HepG2 (cell line): ENCODE measurements at regions not wholly inside any gene's neighbourhood (a gene's known extent, or its start where the extent isn't known, plus 50 kb on each side); places are given as distances from the start of the nearest gene placed in this dataset.

Experiments used
- FOXJ3 ChIP-seq: sonication (generic); formaldehyde crosslinking; IDR thresholded peaks from 2 replicates; pipeline ENCODE4 v1.4.0; 2020; ENCODE audit warnings: missing genetic modification reagents, mild to moderate bottlenecking, borderline replicate concordance
- ZNF33A ChIP-seq: sonication (generic); formaldehyde crosslinking; IDR thresholded peaks from 2 replicates; pipeline ENCODE4 v1.5.1; 2020; ENCODE audit warnings: missing genetic modification reagents, mild to moderate bottlenecking, moderate library complexity, borderline replicate concordance
- TF ChIP-seq, protein P1 (sequence below): sonication (generic); formaldehyde crosslinking; IDR thresholded peaks from 2 replicates; pipeline ENCODE4 v1.4.0; 2020; ENCODE audit warnings: missing genetic modification reagents, borderline replicate concordance
- TF ChIP-seq, protein P2 (sequence below): sonication (generic); formaldehyde crosslinking; IDR thresholded peaks from 2 replicates; pipeline ENCODE4 v1.4.0; 2020; ENCODE audit warnings: mild to moderate bottlenecking, missing genetic modification reagents, borderline replicate concordance
- TF ChIP-seq, protein P3 (sequence below): sonication (generic); formaldehyde crosslinking; IDR thresholded peaks from 2 replicates; pipeline ENCODE4 v1.4.0; 2020; ENCODE audit warnings: missing genetic modification reagents, borderline replicate concordance
- TF ChIP-seq, protein P4 (sequence below): sonication (generic); formaldehyde crosslinking; IDR thresholded peaks from 2 replicates; pipeline ENCODE4 v1.4.0; 2020; ENCODE audit warnings: missing genetic modification reagents

DNA sequence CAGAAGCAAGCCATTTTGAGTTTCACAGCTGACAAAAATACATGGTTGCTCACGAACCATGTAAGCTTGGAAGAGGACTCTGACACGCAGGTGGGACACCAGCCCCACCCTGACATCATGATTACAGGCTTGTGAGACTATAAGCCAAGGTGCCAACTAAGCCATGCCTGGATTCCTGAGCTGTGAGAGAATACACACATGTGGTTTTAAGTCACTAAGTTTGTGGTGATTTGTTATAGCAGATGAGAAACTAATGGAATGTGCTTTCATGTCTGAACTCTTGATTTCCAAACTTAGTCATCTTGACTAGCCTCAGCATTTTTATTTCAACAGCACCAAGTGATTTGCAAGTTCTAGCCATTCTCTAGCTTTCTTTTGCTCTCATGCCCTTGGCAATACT is 676.1 kb upstream of the CELF4 start (continued):
- TF ChIP-seq, protein P1, sequence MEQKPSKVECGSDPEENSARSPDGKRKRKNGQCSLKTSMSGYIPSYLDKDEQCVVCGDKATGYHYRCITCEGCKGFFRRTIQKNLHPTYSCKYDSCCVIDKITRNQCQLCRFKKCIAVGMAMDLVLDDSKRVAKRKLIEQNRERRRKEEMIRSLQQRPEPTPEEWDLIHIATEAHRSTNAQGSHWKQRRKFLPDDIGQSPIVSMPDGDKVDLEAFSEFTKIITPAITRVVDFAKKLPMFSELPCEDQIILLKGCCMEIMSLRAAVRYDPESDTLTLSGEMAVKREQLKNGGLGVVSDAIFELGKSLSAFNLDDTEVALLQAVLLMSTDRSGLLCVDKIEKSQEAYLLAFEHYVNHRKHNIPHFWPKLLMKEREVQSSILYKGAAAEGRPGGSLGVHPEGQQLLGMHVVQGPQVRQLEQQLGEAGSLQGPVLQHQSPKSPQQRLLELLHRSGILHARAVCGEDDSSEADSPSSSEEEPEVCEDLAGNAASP: no peak
- TF ChIP-seq ZNF33A (CRISPR knock-in tag) (no peak), FOXJ3 (CRISPR knock-in tag) (no peak)
- TF ChIP-seq, protein P2, sequence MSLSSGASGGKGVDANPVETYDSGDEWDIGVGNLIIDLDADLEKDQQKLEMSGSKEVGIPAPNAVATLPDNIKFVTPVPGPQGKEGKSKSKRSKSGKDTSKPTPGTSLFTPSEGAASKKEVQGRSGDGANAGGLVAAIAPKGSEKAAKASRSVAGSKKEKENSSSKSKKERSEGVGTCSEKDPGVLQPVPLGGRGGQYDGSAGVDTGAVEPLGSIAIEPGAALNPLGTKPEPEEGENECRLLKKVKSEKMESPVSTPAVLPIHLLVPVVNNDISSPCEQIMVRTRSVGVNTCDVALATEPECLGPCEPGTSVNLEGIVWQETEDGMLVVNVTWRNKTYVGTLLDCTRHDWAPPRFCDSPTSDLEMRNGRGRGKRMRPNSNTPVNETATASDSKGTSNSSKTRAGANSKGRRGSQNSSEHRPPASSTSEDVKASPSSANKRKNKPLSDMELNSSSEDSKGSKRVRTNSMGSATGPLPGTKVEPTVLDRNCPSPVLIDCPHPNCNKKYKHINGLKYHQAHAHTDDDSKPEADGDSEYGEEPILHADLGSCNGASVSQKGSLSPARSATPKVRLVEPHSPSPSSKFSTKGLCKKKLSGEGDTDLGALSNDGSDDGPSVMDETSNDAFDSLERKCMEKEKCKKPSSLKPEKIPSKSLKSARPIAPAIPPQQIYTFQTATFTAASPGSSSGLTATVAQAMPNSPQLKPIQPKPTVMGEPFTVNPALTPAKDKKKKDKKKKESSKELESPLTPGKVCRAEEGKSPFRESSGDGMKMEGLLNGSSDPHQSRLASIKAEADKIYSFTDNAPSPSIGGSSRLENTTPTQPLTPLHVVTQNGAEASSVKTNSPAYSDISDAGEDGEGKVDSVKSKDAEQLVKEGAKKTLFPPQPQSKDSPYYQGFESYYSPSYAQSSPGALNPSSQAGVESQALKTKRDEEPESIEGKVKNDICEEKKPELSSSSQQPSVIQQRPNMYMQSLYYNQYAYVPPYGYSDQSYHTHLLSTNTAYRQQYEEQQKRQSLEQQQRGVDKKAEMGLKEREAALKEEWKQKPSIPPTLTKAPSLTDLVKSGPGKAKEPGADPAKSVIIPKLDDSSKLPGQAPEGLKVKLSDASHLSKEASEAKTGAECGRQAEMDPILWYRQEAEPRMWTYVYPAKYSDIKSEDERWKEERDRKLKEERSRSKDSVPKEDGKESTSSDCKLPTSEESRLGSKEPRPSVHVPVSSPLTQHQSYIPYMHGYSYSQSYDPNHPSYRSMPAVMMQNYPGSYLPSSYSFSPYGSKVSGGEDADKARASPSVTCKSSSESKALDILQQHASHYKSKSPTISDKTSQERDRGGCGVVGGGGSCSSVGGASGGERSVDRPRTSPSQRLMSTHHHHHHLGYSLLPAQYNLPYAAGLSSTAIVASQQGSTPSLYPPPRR (CRISPR knock-in tag): no peak
- TF ChIP-seq, protein P3, sequence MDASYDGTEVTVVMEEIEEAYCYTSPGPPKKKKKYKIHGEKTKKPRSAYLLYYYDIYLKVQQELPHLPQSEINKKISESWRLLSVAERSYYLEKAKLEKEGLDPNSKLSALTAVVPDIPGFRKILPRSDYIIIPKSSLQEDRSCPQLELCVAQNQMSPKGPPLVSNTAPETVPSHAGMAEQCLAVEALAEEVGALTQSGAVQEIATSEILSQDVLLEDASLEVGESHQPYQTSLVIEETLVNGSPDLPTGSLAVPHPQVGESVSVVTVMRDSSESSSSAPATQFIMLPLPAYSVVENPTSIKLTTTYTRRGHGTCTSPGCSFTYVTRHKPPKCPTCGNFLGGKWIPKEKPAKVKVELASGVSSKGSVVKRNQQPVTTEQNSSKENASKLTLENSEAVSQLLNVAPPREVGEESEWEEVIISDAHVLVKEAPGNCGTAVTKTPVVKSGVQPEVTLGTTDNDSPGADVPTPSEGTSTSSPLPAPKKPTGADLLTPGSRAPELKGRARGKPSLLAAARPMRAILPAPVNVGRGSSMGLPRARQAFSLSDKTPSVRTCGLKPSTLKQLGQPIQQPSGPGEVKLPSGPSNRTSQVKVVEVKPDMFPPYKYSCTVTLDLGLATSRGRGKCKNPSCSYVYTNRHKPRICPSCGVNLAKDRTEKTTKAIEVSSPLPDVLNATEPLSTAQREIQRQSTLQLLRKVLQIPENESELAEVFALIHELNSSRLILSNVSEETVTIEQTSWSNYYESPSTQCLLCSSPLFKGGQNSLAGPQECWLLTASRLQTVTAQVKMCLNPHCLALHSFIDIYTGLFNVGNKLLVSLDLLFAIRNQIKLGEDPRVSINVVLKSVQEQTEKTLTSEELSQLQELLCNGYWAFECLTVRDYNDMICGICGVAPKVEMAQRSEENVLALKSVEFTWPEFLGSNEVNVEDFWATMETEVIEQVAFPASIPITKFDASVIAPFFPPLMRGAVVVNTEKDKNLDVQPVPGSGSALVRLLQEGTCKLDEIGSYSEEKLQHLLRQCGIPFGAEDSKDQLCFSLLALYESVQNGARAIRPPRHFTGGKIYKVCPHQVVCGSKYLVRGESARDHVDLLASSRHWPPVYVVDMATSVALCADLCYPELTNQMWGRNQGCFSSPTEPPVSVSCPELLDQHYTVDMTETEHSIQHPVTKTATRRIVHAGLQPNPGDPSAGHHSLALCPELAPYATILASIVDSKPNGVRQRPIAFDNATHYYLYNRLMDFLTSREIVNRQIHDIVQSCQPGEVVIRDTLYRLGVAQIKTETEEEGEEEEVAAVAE (CRISPR knock-in tag): no peak
- TF ChIP-seq, protein P4, sequence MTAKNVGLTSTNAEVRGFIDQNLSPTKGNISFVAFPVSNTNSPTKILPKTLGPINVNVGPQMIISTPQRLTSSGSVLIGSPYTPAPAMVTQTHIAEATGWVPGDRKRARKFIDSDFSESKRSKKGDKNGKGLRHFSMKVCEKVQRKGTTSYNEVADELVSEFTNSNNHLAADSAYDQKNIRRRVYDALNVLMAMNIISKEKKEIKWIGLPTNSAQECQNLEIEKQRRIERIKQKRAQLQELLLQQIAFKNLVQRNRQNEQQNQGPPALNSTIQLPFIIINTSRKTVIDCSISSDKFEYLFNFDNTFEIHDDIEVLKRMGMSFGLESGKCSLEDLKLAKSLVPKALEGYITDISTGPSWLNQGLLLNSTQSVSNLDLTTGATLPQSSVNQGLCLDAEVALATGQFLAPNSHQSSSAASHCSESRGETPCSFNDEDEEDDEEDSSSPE (CRISPR knock-in tag): no peak
